ENCODE measurements at regions not wholly inside any gene's neighbourhood (a gene's known extent, or its start where the extent isn't known, plus 50 kb on each side); places are given as distances from the start of the nearest gene placed in this dataset.
"Not testable (repeated sequence)": the region's sequence is repeated elsewhere in the genome, so short reads cannot be mapped to it uniquely, and the experiment has no call there.

DNA sequence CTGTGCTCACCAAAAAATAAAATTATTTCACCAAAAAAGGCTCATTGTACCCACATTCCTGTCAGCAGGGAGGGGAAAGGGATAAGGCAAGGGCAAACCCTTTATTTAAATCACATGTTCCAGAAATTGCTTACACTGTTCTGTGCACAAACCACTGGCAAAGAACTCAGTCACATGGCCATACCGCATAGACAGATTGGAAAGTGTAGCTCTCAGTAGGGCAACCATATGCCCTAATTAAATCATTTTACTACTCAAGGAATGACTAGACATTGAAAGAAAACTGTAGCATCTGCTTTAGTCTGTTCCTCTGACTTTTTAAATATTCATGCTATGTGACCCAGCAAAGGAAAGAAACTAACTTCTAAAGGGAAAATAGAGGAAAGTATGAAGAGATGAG lies 119.2 kb upstream of the FAM241A start:
- no peak for ATAC-seq
- H3K36me3 ChIP-seq = no peaks in the 10 kb centered on the region
- no peak overlapping the region for H3K4me3 ChIP-seq
- WGBS, 2 donors (ENCODE audit: low coverage in 1 of 2) = 86 to 100% methylated on average over 1 of the region's 1 CpG
- no peak overlapping the region for H3K27ac ChIP-seq
- no peaks in the 10 kb centered on the region for H3K4me1 ChIP-seq
- no peaks in the 10 kb centered on the region for H3K9me3 ChIP-seq
- no peak for TF ChIP-seq POLR2AphosphoS5 (IDR thresholded peaks at IDR 0.05)
- TF ChIP-seq EP300 (IDR thresholded peaks at IDR 0.05) = no peak
- TF ChIP-seq POLR2A (IDR thresholded peaks at IDR 0.05) = no peak
- peaks cover 8% of the 10 kb centered on the region for H3K27me3 ChIP-seq

DNA sequence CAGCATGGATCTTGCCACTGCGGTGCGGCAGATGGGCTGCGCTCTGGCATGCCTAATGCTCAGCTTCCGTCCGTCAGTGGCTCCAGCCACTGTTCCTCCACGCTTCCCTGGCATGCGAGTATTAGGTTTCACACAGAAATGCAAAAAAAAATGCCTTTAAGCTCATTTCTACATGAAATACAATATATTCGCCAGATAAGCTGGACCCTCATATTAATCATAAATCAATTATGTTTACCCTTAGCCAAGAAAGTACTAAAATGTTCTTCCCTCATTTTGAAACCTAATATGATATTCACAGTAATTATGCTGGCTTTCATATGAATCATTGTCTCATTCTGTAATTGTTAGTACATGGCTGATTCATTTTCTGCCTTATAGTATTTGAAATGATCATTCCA lies 115.5 kb upstream of the FAM241A start:
- H3K27me3 ChIP-seq = peaks cover 20% of the 10 kb centered on the region
- WGBS, 2 donors (ENCODE audit: low coverage in 1 of 2) = 42 to 66% methylated on average over 8 of the region's 8 CpGs
- no peaks in the 10 kb centered on the region for H3K36me3 ChIP-seq
- no peaks in the 10 kb centered on the region for H3K4me1 ChIP-seq
- H3K9me3 ChIP-seq = no peaks in the 10 kb centered on the region
- TF ChIP-seq, protein P1, sequence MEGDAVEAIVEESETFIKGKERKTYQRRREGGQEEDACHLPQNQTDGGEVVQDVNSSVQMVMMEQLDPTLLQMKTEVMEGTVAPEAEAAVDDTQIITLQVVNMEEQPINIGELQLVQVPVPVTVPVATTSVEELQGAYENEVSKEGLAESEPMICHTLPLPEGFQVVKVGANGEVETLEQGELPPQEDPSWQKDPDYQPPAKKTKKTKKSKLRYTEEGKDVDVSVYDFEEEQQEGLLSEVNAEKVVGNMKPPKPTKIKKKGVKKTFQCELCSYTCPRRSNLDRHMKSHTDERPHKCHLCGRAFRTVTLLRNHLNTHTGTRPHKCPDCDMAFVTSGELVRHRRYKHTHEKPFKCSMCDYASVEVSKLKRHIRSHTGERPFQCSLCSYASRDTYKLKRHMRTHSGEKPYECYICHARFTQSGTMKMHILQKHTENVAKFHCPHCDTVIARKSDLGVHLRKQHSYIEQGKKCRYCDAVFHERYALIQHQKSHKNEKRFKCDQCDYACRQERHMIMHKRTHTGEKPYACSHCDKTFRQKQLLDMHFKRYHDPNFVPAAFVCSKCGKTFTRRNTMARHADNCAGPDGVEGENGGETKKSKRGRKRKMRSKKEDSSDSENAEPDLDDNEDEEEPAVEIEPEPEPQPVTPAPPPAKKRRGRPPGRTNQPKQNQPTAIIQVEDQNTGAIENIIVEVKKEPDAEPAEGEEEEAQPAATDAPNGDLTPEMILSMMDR (IDR thresholded peaks at IDR 0.05) = no peak
- no peak for TF ChIP-seq POLR2AphosphoS5 (IDR thresholded peaks at IDR 0.05)
- TF ChIP-seq EP300 (IDR thresholded peaks at IDR 0.05) = no peak
- no peak for TF ChIP-seq POLR2A (IDR thresholded peaks at IDR 0.05)
- no peak overlapping the region for H3K4me3 ChIP-seq
- H3K27ac ChIP-seq = no peak overlapping the region
- ATAC-seq = no peak

GRCh38 chr4:112031712-112032328 lies 113.4 kb upstream of the FAM241A start:
- ATAC-seq = no peak
- no peak overlapping the region for H3K4me3 ChIP-seq
- no peaks in the 10 kb centered on the region for H3K9me3 ChIP-seq
- peaks cover 20% of the 10 kb centered on the region for H3K27me3 ChIP-seq
- WGBS, 2 donors (ENCODE audit: low coverage in 1 of 2) = 14 to 27% methylated on average over 6 of the region's 6 CpGs
- TF ChIP-seq EP300 (IDR thresholded peaks at IDR 0.05) (no peak), POLR2A (IDR thresholded peaks at IDR 0.05) (no peak)
- TF ChIP-seq, protein P1 (IDR thresholded peaks at IDR 0.05) = peak in 3 of 4 experiments; percentile 23 to 51 (median 27)
- H3K4me1 ChIP-seq = no peaks in the 10 kb centered on the region
- H3K27ac ChIP-seq = no peak overlapping the region
- H3K36me3 ChIP-seq = no peaks in the 10 kb centered on the region

GRCh38 chr4:112036886-112037285 lies 108.4 kb upstream of the FAM241A start:
- peaks cover 11% of the 10 kb centered on the region for H3K27me3 ChIP-seq
- no peak overlapping the region for H3K4me3 ChIP-seq
- TF ChIP-seq, protein P1 (IDR thresholded peaks at IDR 0.05) = no peak
- TF ChIP-seq POLR2A (IDR thresholded peaks at IDR 0.05) (no peak), EP300 (IDR thresholded peaks at IDR 0.05) (no peak), POLR2AphosphoS5 (IDR thresholded peaks at IDR 0.05) (no peak)
- H3K36me3 ChIP-seq = no peaks in the 10 kb centered on the region
- WGBS, 2 donors (ENCODE audit: low coverage in 1 of 2) = 9 to 18% methylated on average over 3 of the region's 3 CpGs
- no peaks in the 10 kb centered on the region for H3K9me3 ChIP-seq
- no peak overlapping the region for H3K27ac ChIP-seq
- no peaks in the 10 kb centered on the region for H3K4me1 ChIP-seq
- ATAC-seq = no peak

GRCh38 chr4:112038861-112039260 lies 106.4 kb upstream of the FAM241A start:
- ATAC-seq = no peak
- no peaks in the 10 kb centered on the region for H3K36me3 ChIP-seq
- WGBS, 2 donors (ENCODE audit: low coverage in 1 of 2) = 64 to 100% methylated on average over 2 of the region's 2 CpGs

GRCh38 chr4:112049119-112049518 lies 96.1 kb upstream of the FAM241A start:
- WGBS, 2 donors (ENCODE audit: low coverage in 1 of 2) = 92 to 94% methylated on average over 2 to 3 of the region's 3 CpGs

More at GRCh38 chr4:112038861-112039260, 106.4 kb upstream of the FAM241A start:
- no peak for TF ChIP-seq EP300 (IDR thresholded peaks at IDR 0.05)
- Histone ChIP-seq H3K9me3 (no peaks in the 10 kb centered on the region), H3K27me3 (no peaks in the 10 kb centered on the region), H3K27ac (no peak overlapping the region), H3K4me3 (no peak overlapping the region), H3K4me1 (no peaks in the 10 kb centered on the region)

More at GRCh38 chr4:112049119-112049518, 96.1 kb upstream of the FAM241A start:
- not testable (repeated sequence) for H3K27ac ChIP-seq, H3K36me3 ChIP-seq, H3K4me3 ChIP-seq, ATAC-seq, H3K9me3 ChIP-seq, H3K4me1 ChIP-seq, H3K27me3 ChIP-seq
